ENCODE measurements at regions not wholly inside any gene's neighbourhood (a gene's known extent, or its start where the extent isn't known, plus 50 kb on each side); places are given as distances from the start of the nearest gene placed in this dataset.

DNA sequence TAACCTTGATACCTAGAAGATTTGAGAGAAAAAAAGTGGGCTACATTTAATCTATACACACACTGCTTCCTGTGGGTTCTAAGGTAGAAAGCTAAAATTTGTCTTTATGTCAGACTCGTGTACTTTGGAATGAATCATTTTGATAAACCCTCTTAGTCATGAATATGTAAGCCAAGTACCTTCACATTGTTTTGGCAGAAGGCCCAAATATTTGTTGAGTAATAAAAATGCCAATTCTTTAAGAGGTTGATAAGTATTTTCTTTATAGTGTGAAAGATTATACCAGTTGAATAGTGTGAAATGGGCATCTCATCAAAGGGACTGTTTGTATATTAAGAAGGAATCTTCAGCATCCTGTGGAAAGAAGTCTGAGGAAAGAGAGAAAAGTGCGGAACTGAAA, 1464.7 kb upstream of the ZEB2 start:
- Histone ChIP-seq H3K36me3 (no peaks in the 10 kb centered on the region), H3K27me3 (no peaks in the 10 kb centered on the region), H3K4me1 (no peaks in the 10 kb centered on the region), H3K4me3 (no peak overlapping the region), H3K27ac (no peak overlapping the region), H3K9me3 (no peaks in the 10 kb centered on the region)
- ATAC-seq, result no peak
- intact Hi-C loops (cut with DNase I), result no loop called here
- no peak for DNase-seq
- TF ChIP-seq, protein P1, sequence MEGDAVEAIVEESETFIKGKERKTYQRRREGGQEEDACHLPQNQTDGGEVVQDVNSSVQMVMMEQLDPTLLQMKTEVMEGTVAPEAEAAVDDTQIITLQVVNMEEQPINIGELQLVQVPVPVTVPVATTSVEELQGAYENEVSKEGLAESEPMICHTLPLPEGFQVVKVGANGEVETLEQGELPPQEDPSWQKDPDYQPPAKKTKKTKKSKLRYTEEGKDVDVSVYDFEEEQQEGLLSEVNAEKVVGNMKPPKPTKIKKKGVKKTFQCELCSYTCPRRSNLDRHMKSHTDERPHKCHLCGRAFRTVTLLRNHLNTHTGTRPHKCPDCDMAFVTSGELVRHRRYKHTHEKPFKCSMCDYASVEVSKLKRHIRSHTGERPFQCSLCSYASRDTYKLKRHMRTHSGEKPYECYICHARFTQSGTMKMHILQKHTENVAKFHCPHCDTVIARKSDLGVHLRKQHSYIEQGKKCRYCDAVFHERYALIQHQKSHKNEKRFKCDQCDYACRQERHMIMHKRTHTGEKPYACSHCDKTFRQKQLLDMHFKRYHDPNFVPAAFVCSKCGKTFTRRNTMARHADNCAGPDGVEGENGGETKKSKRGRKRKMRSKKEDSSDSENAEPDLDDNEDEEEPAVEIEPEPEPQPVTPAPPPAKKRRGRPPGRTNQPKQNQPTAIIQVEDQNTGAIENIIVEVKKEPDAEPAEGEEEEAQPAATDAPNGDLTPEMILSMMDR (IDR thresholded peaks at IDR 0.05), result no peak

DNA sequence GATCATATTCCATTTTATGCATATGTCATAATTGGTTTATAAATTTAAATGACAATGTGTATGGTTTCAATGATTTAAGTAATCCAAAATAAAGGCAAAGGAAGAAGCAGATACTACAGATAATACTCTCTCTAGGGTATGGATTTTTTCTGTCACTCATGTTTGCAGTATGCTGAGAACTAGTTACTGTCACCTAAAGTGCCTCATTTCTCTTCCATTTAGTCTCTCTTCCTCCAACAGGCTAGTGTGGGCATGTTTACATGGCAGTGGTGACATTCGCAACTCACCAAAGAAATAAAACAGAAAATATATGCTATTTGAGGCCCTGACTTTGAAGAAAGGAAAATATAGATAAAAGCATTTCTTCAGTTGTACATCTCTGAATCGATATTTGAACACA, 1460.4 kb upstream of the ZEB2 start:
- H3K36me3 ChIP-seq, result no peaks in the 10 kb centered on the region
- no peak overlapping the region for H3K27ac ChIP-seq
- intact Hi-C loops (cut with DNase I), result no loop called here
- TF ChIP-seq, protein P1 (IDR thresholded peaks at IDR 0.05), result no peak
- no peak for DNase-seq
- no peaks in the 10 kb centered on the region for H3K4me1 ChIP-seq
- no peaks in the 10 kb centered on the region for H3K9me3 ChIP-seq
- no peak overlapping the region for H3K4me3 ChIP-seq
- H3K27me3 ChIP-seq, result no peaks in the 10 kb centered on the region
- no peak for ATAC-seq

DNA sequence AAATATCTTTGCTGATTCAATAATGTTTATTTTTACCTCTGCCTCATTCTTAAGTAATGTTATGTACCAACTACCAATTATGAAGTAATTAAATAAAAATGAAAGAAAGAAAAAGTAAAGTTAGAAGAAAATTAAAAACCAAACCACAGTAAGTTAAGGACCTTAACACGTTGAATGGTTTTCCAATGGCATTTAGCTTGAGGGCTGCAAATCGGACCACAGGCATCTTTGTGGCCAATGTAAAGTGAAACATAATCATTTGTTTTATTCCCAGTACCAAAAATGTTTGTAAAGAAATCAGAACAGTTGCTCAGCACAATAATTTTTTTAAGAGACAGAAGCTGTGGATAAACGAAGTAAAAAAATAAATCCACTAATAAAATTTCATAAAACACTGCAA, 1455.5 kb upstream of the ZEB2 start:
- H3K27ac ChIP-seq, result no peak overlapping the region
- H3K4me1 ChIP-seq, result no peaks in the 10 kb centered on the region
- intact Hi-C loops (cut with DNase I), result no loop called here
- TF ChIP-seq, protein P1 (IDR thresholded peaks at IDR 0.05), result no peak
- no peak for ATAC-seq
- H3K9me3 ChIP-seq, result no peaks in the 10 kb centered on the region
- H3K27me3 ChIP-seq, result no peaks in the 10 kb centered on the region
- no peak for DNase-seq
- no peak overlapping the region for H3K4me3 ChIP-seq
- H3K36me3 ChIP-seq, result no peaks in the 10 kb centered on the region

DNA sequence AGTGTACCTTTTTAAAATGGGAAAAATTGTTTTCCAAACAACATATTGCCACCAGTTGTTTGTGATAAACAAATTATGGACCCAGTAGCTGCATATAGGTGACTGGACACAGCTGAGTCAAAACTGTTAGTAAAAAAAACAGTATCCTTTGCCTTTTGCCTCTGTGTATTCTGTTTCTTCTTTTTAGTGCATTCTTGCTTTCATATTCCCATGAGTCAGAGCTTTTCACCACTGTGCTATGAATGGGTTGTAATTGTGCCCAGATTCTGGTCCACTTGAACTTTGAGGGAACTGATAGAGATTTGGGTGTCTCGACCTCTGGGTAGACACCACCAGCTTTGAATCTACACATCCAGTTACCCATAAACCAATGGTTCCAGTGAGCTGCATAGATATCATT, 1441.9 kb upstream of the ZEB2 start:
- TF ChIP-seq, protein P1 (IDR thresholded peaks at IDR 0.05), result no peak
- Histone ChIP-seq H3K9me3 (peaks cover 4% of the 10 kb centered on the region), H3K4me1 (no peaks in the 10 kb centered on the region), H3K27ac (no peak overlapping the region), H3K4me3 (no peak overlapping the region), H3K27me3 (no peaks in the 10 kb centered on the region), H3K36me3 (no peaks in the 10 kb centered on the region)
- intact Hi-C loops (cut with DNase I), result no loop called here
- ATAC-seq, result no peak
- DNase-seq, result no peak

DNA sequence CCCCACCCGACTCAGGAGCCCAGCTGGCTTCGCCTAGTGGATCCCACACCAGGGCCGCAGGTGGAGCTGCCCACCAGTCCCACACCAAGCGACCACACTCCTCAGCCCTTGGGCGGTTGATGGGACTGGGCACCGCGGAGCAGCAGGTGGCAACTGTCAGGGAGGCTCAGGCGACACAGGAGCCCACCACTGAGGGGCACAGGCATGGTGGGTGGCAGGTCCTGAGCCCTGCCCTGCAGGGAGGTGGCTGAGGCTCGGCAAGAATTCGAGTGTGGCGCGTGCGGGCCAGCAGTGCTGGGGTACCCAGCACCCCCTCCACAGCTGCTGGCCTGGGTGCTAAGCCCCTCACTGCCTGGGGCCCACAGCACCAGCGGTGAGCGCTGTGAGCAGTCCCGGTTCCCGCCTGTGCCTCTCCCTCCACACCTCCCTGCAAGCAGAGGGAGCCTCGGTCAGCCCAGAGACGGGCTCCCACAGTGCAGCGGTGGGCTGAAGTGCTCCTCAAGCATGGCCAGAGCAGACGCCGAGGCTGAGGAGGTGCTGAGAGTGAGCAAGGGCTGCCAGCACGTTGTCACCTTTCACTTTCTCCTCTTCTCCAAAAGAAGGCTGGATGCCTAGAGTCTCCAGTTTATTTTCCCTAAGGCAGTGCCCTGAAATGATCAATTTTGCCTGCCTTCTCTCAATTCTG, 1440.7 kb upstream of the ZEB2 start:
- TF ChIP-seq, protein P1 (IDR thresholded peaks at IDR 0.05), result no peak
- Histone ChIP-seq H3K4me3 (no peak overlapping the region), H3K27ac (no peak overlapping the region), H3K4me1 (no peaks in the 10 kb centered on the region), H3K9me3 (peaks cover 10% of the 10 kb centered on the region), H3K36me3 (no peaks in the 10 kb centered on the region), H3K27me3 (no peaks in the 10 kb centered on the region)
- intact Hi-C loops (cut with DNase I), result no loop called here
- no peak for DNase-seq
- ATAC-seq, result no peak

DNA sequence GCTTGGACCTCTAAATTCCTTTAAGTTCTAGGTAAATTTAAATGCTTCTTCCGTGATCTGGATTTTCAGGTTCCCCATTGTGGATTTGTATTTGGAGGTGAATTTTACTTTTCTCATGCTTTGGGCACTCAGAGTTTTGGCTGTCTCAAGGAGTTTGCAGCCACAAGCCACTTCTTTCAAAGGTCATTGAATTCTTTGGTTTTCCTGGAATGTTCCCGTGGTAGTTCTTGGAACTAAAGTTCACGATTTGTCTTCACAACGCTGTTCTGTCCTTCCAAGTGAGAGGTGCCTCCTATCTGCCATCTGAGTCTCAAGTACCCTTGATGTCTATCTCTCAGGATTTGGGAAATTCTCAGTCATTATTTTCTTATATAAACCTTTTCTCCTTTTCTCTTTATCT, 1438.7 kb upstream of the ZEB2 start:
- DNase-seq, result no peak
- no peak overlapping the region for H3K27ac ChIP-seq
- H3K4me3 ChIP-seq, result no peak overlapping the region
- H3K27me3 ChIP-seq, result no peaks in the 10 kb centered on the region
- no peaks in the 10 kb centered on the region for H3K4me1 ChIP-seq
- no peaks in the 10 kb centered on the region for H3K36me3 ChIP-seq
- TF ChIP-seq, protein P1 (IDR thresholded peaks at IDR 0.05), result no peak
- peaks cover 12% of the 10 kb centered on the region for H3K9me3 ChIP-seq
- intact Hi-C loops (cut with DNase I), result no loop called here
- ATAC-seq, result no peak
